SH-SY5Y (cell line): ENCODE measurements at regions not wholly inside any gene's neighbourhood (a gene's known extent, or its start where the extent isn't known, plus 50 kb on each side); places are given as distances from the start of the nearest gene placed in this dataset.

ENCODE experiments used
- GATA2 ChIP-seq: IDR thresholded peaks from 2 replicates; pipeline ENCODE4 v1.6.1; 2011; ENCODE audit warnings: mild to moderate bottlenecking, low read depth, low read length
- GATA3 ChIP-seq: IDR thresholded peaks from 2 replicates; pipeline ENCODE4 v1.6.1; 2011; ENCODE audit warnings: low read depth, mild to moderate bottlenecking, low read length, moderate library complexity

DNA sequence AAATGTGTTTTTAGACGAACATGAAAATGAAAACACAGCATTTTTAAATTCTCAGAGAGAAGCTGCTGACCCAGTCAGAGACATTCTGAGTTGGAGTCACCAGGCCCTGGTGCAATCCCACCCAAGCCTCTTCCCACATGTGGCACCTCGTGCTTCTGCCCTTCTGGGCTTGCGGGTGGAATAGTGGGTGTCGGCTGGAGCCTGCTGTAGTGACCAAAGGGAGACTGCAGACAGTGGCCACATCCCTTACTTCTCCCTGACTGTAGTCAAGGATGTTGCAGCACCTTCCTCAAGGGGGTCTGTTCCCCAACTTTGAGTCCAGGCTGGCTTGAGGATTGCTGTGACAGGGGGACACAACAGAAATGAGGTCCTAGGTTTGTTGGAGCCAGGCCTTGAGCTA is 104.4 kb upstream of the GLI2 start:
- TF ChIP-seq GATA2 (no peak), GATA3 (no peak)
